ENCODE measurements at regions not wholly inside any gene's neighbourhood (a gene's known extent, or its start where the extent isn't known, plus 50 kb on each side); places are given as distances from the start of the nearest gene placed in this dataset.

GRCh38 chr7:45415265-45415664, 158.9 kb upstream of the ADCY1 start:
- no peak for TF ChIP-seq MXI1 (IDR thresholded peaks at IDR 0.05; ENCODE audit: borderline replicate concordance, low read depth, low read length)
- TF ChIP-seq CTCF (conservative IDR thresholded peaks at IDR 0.05; ENCODE audit: low read depth, low read length), result no peak
- no peak for TF ChIP-seq POLR2A (IDR thresholded peaks at IDR 0.05; ENCODE audit: low read depth, low read length)
- TF ChIP-seq MAFK (IDR thresholded peaks at IDR 0.05; ENCODE audit: low read depth, low read length), result no peak
- TF ChIP-seq RAD21 (IDR thresholded peaks at IDR 0.05; ENCODE audit: low read length), result no peak
- TF ChIP-seq CEBPB (IDR thresholded peaks at IDR 0.05; ENCODE audit: low read depth, low read length), result 0 out of 2 replicates have a peak, but pooled peaks have one; percentile 23
- TF ChIP-seq SMC3 (IDR thresholded peaks at IDR 0.05; ENCODE audit: low read depth, low read length), result no peak
- TF ChIP-seq CHD1 (IDR thresholded peaks at IDR 0.05; ENCODE audit: low read depth, low read length), result no peak
- no peak for TF ChIP-seq RFX5 (IDR thresholded peaks at IDR 0.05; ENCODE audit: low read depth, low read length)
- no peak for TF ChIP-seq ELK1 (IDR thresholded peaks at IDR 0.05; ENCODE audit: borderline replicate concordance, low read depth, low read length)
- TF ChIP-seq RCOR1 (IDR thresholded peaks at IDR 0.05; ENCODE audit: insufficient replicate concordance, low read length), result no peak
- TF ChIP-seq BHLHE40 (IDR thresholded peaks at IDR 0.05; ENCODE audit: low read depth, low read length), result no peak
- TF ChIP-seq USF2 (IDR thresholded peaks at IDR 0.05; ENCODE audit: low read depth, low read length), result no peak
